ENCODE measurements at regions not wholly inside any gene's neighbourhood (a gene's known extent, or its start where the extent isn't known, plus 50 kb on each side); places are given as distances from the start of the nearest gene placed in this dataset.
A peak's percentile ranks its signal among the peaks of the same experiment; 100 is the strongest.

DNA sequence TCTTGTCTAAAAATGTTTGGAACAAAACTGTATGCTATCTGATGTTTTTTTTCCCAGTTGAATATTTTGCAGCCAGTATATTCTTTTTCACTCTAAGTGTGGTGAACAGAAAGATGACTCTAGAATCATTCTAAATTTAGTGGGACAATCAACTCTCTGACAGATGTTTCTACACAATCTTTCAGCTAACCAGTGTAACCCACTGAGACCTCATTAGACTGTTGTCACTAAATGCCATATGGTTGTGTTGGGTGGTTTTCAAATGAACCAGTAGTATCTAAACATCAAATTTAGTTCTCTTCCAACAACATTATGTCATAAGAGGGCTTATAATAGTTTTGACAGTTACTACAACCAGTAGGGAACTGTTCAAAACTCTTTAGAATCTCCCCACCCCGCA, 129.6 kb upstream of the PRLR start:
- no peaks in the 10 kb centered on the region for H3K27me3 Mint-ChIP-seq (ENCODE audit: low read depth)
- TF ChIP-seq, protein P1, sequence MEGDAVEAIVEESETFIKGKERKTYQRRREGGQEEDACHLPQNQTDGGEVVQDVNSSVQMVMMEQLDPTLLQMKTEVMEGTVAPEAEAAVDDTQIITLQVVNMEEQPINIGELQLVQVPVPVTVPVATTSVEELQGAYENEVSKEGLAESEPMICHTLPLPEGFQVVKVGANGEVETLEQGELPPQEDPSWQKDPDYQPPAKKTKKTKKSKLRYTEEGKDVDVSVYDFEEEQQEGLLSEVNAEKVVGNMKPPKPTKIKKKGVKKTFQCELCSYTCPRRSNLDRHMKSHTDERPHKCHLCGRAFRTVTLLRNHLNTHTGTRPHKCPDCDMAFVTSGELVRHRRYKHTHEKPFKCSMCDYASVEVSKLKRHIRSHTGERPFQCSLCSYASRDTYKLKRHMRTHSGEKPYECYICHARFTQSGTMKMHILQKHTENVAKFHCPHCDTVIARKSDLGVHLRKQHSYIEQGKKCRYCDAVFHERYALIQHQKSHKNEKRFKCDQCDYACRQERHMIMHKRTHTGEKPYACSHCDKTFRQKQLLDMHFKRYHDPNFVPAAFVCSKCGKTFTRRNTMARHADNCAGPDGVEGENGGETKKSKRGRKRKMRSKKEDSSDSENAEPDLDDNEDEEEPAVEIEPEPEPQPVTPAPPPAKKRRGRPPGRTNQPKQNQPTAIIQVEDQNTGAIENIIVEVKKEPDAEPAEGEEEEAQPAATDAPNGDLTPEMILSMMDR (conservative IDR thresholded peaks at IDR 0.05), result no peak
- no peaks in the 10 kb centered on the region for H3K36me3 Mint-ChIP-seq (ENCODE audit: low read depth)
- no peaks in the 10 kb centered on the region for H3K9me3 Mint-ChIP-seq
- H3K4me1 Mint-ChIP-seq, result no peaks in the 10 kb centered on the region
- no peak overlapping the region for H3K27ac Mint-ChIP-seq (ENCODE audit: unreplicated experiment)
- DNase-seq (ENCODE audit: low read depth, low spot score), result no peak
- H3K4me3 Mint-ChIP-seq, result no peak overlapping the region

DNA sequence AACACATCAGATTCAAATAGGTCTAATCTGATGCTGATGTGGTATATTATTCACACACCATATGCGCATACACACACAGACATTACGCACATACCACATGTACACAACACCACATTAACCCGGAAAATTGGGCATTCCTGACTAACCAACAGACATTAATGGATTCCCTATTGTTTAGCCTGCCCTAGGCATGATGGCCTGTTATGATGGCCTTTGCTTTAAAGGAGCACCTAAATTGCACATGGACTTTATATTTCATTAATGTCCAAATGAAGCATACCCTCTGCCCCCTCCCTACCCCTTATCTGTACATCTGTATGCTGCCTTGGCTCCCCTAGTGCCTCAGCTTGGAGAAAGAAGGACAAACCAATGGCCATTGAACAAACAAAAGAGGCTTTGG, 127.7 kb upstream of the PRLR start:
- Mint-ChIP-seq H3K4me3 (no peak overlapping the region), H3K36me3 (ENCODE audit: low read depth) (no peaks in the 10 kb centered on the region), H3K9me3 (no peaks in the 10 kb centered on the region), H3K4me1 (no peaks in the 10 kb centered on the region), H3K27me3 (ENCODE audit: low read depth) (no peaks in the 10 kb centered on the region), H3K27ac (ENCODE audit: unreplicated experiment) (no peak overlapping the region)
- TF ChIP-seq, protein P1 (conservative IDR thresholded peaks at IDR 0.05), result no peak
- DNase-seq (ENCODE audit: low read depth, low spot score), result no peak

DNA sequence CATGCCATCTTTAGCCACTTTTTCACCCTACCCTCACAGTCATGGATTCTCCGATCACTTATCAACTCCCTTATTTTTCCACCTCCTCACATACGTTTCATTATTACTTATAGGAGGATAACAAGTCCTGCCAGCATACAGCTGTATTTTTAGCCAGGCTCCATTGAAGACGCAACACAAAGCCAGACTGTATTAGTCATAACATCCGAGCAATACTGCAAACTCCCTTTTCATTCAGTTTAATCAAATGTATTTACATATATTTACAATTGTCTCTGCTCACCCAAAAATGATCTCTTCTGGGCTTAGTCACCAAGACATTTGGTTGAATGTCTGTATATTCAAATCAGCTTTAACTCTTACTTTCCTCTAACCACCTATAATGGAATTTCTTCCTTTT, 126.4 kb upstream of the PRLR start:
- Mint-ChIP-seq H3K9me3 (peaks cover 3% of the 10 kb centered on the region), H3K4me3 (no peak overlapping the region), H3K36me3 (ENCODE audit: low read depth) (peaks cover 7% of the 10 kb centered on the region), H3K27me3 (ENCODE audit: low read depth) (no peaks in the 10 kb centered on the region), H3K4me1 (no peaks in the 10 kb centered on the region), H3K27ac (ENCODE audit: unreplicated experiment) (no peak overlapping the region)
- TF ChIP-seq, protein P1 (conservative IDR thresholded peaks at IDR 0.05), result no peak
- DNase-seq (ENCODE audit: low read depth, low spot score), result no peak

DNA sequence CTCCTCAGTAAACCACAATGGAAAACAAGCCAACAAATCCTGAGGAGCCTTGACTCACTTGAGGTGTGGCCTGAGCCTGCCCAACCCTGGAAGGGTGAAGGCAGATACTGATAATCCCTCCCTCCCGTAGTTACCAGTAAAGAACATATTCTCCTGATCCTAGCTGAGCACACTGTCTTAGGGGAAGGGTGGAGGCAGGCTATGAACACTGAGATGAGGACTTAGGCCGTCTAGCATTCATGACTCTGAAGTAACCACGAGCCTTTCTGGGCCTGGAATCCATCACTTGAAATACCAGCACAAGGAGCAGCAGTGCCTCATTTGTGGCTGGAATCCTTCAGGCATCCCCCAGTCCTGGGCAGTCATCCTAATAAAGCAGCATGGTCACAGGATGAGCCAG, 124.5 kb upstream of the PRLR start:
- Mint-ChIP-seq H3K27me3 (ENCODE audit: low read depth) (peaks cover 2% of the 10 kb centered on the region), H3K36me3 (ENCODE audit: low read depth) (peaks cover 14% of the 10 kb centered on the region), H3K9me3 (peaks cover 11% of the 10 kb centered on the region)

DNA sequence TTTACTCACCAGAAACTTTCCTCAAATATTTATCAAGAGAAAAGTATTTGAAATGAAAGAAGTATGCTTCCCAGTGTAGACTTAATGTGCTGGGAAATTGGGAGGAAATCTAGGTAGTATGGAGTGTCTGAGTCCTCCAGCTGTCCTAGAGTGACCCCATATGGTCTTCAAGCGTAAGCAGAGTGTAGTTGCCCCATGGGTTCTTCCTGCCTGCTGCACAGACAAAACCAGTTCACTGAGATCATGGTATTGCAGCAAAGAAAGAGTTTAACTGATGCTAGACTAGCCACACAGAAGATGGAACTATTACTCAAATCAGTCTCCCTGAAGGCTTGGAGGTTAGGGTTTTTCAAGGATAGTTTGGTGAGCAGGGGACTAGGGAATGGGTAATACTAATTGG, 114.9 kb upstream of the PRLR start:
- Mint-ChIP-seq H3K36me3 (ENCODE audit: low read depth) (peaks cover 7% of the 10 kb centered on the region), H3K27me3 (ENCODE audit: low read depth) (no peaks in the 10 kb centered on the region), H3K4me1 (no peaks in the 10 kb centered on the region), H3K9me3 (peaks cover 17% of the 10 kb centered on the region), H3K4me3 (no peak overlapping the region), H3K27ac (ENCODE audit: unreplicated experiment) (no peak overlapping the region)
- TF ChIP-seq, protein P1 (conservative IDR thresholded peaks at IDR 0.05), result peak; percentile 27
- DNase-seq (ENCODE audit: low read depth, low spot score), result no peak

More for the DNA sequence above, 124.5 kb upstream of the PRLR start:
- Mint-ChIP-seq H3K4me1 (no peaks in the 10 kb centered on the region), H3K27ac (ENCODE audit: unreplicated experiment) (no peak overlapping the region), H3K4me3 (no peak overlapping the region)
- DNase-seq (ENCODE audit: low read depth, low spot score), result no peak
- TF ChIP-seq, protein P1 (conservative IDR thresholded peaks at IDR 0.05), result no peak

DNA sequence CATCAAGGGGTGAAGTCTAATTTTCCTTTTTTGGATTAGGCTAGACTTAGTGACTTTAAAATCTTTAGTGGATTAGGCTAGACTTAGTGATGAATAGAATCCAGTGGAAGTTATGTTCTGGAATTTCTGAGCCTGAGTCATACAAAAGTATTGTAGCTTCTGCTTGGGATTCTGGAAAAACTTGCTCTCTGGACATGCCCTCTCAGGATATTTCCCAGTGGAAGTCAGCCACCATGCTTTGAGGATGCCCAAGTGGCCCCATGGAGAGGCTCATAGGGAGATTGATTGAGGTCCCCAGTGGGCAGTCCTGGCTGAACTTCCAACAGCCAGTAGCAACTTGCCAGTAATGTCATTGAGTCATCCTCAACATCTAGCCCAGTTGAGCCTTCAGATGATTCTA, 112.4 kb upstream of the PRLR start:
- Mint-ChIP-seq H3K36me3 (ENCODE audit: low read depth) (peaks cover 4% of the 10 kb centered on the region), H3K4me3 (no peak overlapping the region), H3K27ac (ENCODE audit: unreplicated experiment) (no peak overlapping the region), H3K27me3 (ENCODE audit: low read depth) (no peaks in the 10 kb centered on the region), H3K9me3 (peaks cover 14% of the 10 kb centered on the region), H3K4me1 (peaks cover 6% of the 10 kb centered on the region)
- TF ChIP-seq, protein P1 (conservative IDR thresholded peaks at IDR 0.05), result no peak
- DNase-seq (ENCODE audit: low read depth, low spot score), result no peak
